NCI-H524 treated with DMSO at 0.1 percent for 48 hours (cell line): ENCODE measurements at regions not wholly inside any gene's neighbourhood (a gene's known extent, or its start where the extent isn't known, plus 50 kb on each side); places are given as distances from the start of the nearest gene placed in this dataset.

ENCODE experiments used
- DNase-seq: peaks from one replicate; lab custom pipeline; 2025; lab: John Stamatoyannopoulos, UW

- DNase-seq, result no peak
Observed at GRCh38 chr3:44056446-44057240, 185.0 kb upstream of the TOPAZ1 start.

DNA sequence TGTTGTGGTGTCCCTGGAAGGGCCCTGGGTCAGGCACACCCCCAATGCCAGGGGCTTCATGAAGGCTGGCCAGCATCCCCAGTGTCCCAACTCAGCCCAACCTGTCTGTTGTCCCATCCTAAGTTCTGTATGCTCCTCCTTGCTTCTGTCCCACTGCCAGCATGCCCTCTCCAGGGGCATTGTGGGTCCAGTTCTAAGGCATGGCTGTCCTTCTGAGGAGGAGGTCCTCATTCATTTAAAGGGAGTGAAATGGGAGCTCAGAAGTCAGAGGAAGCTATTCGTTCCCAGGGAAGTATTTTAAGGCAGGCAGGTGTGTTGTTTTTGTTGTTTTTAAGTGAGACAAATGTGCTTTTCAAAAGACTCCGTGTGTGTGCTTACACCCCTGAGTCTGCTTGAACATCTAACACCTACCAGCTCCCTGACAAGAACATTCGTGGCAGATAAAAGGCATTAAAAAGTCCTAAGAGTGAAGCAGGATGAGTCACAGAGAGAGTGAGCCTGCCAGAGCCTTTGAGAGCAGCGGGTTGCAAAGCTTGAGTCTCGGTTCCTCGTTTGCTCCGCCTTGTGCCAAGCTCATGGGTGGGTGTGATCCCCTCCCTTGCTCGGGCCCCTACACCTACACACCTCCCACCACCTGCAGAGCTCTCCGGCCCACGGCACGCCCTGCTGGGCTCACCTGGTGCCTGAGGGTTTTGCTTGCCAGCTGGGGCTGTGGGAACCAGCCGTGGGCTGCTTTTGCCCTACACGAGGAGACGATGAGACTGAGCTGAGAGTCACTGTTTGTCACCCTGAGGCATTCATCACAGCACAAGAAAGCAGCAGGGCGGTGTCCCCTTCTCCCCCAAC lies 183.4 kb upstream of the TOPAZ1 start:
- no peak for DNase-seq

DNA sequence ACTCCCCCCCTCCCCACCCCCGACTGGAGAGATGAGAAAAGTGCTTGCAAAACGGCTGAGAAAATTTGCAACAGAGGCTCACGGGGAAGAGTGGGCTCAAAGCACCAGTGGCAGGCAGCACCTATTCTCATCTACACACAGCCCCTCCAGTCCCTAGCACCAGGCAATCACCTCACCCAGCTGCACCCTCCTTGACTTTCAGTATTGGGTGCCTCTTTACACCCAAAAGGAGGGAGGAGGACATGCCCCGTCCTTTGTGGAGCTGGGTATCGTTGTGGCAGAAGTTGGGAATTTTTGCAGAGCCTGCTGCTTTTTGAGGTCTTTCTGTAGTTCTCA lies 182.8 kb upstream of the TOPAZ1 start:
- no peak for DNase-seq

DNA sequence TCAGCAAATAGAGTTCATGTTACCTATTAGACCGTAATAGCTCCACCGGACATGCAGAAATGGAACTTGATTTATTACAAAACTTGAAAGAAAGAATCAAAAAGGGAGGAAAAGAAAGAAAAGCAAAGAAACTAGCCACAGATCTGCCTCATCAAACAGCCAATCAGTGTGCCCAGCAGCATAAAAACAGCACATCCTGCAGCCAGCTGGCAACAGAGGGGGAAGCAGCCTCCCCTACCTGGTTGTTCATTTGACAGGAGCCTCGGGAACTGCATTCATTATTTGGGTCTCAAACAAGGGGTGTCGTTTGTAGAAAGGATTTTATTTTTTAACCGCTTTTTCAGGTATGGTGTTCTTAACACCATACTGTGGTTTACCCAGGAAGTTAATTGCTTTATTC lies 181.5 kb upstream of the TOPAZ1 start:
- no peak for DNase-seq

DNA sequence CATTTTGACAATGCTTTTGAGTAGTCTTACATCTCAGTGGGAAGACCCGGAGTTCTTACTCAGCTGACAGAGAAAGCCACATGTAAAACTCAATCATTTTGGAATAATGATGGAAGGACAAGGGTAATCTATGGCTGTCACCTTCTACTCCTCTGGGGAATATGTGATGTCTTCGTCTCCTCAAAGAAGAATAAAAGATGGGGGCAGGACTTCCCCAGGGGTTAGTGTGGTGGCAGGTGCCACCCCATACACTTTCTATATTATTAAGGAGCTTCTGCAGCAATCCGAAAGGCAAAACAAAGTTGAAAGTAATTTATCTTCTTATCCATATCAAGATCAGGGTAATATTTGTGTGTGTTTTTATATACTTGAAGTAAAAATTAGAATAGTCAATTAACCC lies 180.4 kb upstream of the TOPAZ1 start:
- DNase-seq, result no peak

DNA sequence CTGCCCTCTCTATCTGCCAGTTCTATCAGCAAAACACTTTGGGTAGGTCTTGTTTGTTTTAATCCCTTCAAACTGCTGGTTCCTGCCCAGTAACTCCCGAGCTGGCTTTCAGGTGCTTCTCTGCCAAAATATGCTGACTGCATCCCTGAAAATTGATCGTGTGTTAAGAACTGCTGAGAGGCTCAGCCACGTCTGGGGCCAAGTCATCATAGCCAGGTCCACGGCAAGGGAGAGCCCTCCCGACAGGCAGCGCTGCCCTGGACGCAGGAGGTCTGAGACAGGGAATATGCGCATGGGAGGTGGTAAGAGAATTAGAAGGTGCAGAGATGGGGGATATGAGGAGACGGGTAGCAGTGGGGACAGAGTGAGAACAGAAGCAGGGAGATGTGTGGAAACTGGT lies 179.7 kb upstream of the TOPAZ1 start:
- DNase-seq, result no peak

DNA sequence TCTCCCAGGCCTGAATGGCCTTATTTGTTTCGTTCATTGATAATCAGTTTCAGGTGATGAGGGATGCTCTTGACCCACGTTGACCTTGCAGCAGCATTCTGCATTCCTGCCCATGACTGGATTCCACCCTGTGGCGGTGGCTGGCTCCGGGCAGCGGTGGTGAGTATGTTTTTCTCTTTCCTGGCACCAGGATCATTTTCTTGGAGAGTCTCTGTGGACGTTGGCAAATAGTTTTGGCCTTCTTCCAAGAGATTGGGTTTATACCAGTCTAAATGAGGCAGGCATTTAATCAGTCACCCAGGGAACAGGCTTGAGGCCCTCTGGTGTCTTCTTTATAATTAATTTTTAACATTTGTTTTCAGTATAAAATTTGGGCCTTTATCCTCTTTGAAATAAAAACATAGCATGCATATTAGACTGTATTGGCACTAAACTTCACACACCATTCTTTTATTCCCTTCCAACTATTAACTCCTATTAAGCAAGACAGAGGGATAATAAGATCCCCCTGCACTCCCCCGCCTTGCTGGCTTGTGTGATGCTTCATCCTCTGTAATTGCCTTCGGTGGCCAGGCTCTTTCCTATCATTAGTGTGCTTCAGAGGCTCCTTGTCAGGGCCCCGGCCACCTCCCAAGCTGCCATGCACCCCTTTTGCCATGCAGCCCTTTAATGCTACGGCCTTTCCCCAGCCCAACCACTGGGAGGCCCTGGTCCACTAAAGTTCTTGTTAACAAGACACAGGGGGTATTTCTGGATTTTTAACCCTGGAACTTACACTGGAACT lies 176.2 kb upstream of the TOPAZ1 start:
- peak; percentile 34 for DNase-seq

DNA sequence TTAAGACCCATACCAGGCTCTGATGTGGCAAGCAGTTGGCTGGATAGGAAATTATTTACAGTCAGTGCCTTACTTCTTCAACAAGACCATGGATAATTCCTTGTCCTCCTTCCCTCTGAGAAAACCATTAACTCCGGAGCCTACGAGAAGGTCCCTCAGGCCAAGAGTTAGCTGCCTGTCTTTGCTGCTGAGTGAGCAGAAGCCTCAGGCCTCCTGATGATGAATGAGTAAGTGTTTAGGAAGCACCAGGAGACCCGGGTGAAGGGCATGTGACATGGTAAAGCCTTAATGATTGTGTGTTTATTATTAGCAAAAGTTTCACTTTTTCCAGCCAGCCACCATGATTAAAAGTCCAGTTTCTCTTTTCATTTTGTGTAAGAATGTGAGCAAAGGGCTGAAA lies 174.9 kb upstream of the TOPAZ1 start:
- DNase-seq, result no peak

- no peak for DNase-seq
Observed at GRCh38 chr3:44067431-44067830, 174.3 kb upstream of the TOPAZ1 start.

- no peak for DNase-seq
Observed at GRCh38 chr3:44068753-44069152, 172.9 kb upstream of the TOPAZ1 start.

- DNase-seq, result no peak
Observed at GRCh38 chr3:44069276-44069675, 172.4 kb upstream of the TOPAZ1 start.

- no peak for DNase-seq
Observed at GRCh38 chr3:44070841-44071546, 170.7 kb upstream of the TOPAZ1 start.

DNA sequence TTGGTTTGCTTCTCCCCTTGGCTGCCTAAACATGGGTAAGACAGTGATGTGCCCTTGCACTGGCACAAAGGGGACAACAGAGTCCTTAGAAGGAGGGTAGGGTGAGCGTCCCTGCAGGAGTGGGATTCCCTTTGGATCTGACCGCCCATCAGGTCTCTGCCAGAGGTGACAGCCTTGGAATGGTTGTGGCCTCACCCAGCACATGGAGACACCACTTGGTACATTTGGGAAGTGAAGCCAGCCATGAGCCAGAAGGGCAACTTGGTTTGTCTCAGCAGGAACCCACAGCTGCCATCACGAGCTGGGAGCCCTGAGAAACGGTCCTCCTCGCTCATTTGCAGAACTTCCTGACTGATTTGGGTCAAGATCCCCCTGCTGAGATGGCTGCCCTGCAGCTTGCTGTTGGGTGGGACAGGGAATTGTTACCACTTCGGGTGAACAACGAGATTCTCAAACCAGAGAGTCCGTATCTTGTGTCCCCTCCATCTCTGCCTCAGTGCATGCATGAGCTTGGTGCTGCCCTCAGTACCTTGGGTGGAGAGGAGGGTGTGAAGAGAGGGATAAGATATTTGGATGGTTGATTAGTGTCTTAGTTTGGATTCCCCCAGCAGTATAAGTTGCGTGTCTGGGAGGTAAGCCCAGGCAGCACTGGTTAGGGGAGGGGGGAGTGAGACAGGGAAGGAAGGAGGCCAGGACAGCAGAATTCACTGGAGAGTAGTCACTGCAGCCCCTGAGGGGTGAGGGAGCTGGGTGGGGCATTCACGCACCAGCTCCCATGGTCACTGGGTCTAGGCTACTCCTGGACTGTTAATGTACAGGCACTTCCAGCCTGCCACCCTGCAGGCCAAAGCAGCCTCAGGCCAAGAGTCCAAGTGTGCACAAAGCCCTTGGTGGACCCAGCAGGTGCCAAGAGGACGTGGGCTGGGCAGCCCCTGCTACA lies 168.8 kb upstream of the TOPAZ1 start:
- DNase-seq, result no peak

GRCh38 chr3:44074181-44074580 lies 167.5 kb upstream of the TOPAZ1 start:
- no peak for DNase-seq

DNA sequence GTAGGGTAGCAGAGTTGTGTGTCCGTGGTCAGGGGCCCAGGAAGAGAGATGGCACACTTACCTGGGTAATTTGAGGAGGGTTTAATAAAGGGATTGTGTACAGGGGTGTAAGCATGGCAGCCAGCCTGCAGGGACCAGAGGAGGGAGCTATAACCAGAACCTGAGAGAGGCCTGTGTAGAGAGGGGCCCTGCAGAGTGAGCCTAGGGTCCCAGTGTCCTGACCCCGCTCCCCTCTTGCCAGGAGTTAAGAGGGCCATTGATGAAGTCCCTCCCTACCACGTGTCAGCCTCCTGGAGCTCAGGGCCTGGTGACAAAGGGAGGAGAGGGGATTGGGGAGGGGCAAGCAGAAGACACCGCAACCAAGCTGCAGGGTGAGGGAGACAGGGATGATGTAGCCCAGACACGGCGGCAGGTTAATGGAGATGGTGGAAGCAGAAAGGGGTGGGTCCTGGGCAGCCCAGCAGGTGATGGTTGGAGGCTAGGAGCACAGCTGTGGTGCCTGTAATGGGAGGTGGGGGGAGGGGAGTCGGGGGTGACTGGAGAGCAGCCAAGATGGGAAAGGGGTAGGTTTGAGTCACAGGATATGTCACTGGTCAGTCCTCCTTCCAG lies 165.4 kb upstream of the TOPAZ1 start:
- no peak for DNase-seq

GRCh38 chr3:44077267-44077666 lies 164.4 kb upstream of the TOPAZ1 start:
- DNase-seq, result no peak

DNA sequence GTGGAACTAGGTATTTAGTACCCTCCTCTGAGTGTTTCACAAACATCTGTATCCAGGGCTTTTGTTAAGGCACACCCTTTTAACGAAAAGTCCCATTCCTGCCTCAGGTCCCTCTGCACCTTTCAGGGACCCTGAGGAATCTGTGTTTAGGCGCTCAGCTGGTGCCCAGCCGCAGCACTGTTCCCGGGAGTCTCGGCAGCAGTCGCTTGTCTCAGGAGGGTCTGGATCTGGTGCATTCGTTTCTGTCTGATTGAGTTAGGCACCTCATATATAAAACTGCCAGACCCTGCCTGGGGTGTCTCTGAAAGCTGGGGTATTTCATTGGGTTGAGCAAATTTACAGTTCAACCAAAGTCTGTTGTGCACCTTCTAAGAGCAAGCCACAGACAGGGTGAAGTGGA lies 162.8 kb upstream of the TOPAZ1 start:
- DNase-seq, result no peak

DNA sequence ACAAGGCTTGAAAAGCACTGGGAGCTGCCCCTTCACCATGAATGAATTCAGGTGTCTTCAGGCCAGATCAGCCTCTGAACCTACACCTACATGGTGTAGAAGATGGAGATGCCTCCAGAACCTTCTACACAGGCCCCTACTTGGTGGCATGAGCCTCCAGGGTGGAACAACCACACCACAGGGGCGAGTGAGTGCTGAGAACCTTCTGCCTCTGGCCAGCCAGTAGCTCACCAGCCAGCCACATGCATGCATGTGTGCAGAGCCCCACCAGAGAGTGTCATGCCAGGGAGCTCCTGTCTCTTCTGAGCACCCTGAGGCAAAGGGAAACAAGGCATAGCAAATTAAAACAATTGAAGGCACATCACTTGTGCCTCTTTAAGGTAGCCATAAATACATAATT lies 161.8 kb upstream of the TOPAZ1 start:
- no peak for DNase-seq

- DNase-seq, result no peak
Observed at GRCh38 chr3:44080474-44081072, 161.1 kb upstream of the TOPAZ1 start.

DNA sequence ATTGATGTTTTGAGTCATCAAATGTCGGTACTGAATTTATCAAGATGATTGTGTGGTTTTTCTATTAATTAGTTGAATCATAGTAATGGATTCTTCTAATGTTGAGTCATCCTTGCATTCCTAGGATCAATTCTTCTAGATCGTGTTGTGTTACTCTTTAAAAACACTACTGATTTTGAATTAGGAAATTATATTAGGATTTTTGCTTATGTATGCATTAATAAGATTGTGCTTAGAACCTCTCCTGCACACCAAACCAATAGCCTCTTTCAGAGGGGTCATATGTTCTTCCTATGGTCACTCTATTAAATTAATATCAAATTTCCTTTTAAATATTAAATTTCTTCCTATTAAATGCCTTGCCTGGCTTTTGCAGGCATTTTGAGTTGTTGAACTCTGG lies 151.7 kb upstream of the TOPAZ1 start:
- no peak for DNase-seq
